Mesenchymal stem cell (in vitro differentiated cells and primary cell): ENCODE measurements at regions not wholly inside any gene's neighbourhood (a gene's known extent, or its start where the extent isn't known, plus 50 kb on each side); places are given as distances from the start of the nearest gene placed in this dataset.
A peak's percentile ranks its signal among the peaks of the same experiment; 100 is the strongest.

Experiments used
- DNase-seq: peaks from one replicate; pipeline ENCODE4 v3.0.0-alpha.2; 2013
- H2AFZ ChIP-seq: one replicate; pipeline ENCODE4 v1.6.1; 2013; ENCODE audit warnings: low read depth, mild to moderate bottlenecking, control low read depth, inconsistent platforms, low read length, moderate library complexity
- H2AK5ac ChIP-seq: 2 replicates; pipeline ENCODE4 v1.6.1; 2013; ENCODE audit warnings: low read length, moderate library complexity, mild to moderate bottlenecking, inconsistent platforms; ENCODE audit not compliant: severe bottlenecking
- H2BK120ac ChIP-seq: one replicate; pipeline ENCODE4 v1.6.1; 2013; ENCODE audit warnings: low read depth, mild to moderate bottlenecking, inconsistent platforms, low read length, moderate library complexity
- H2BK12ac ChIP-seq, 2 experiments: one replicate each; pipeline ENCODE4 v1.6.1; 2013; ENCODE audit warnings: inconsistent platforms in 2 of 2, low read length in 2 of 2, mild to moderate bottlenecking in 2 of 2, moderate library complexity in 2 of 2, control low read depth in 1 of 2
- H2BK15ac ChIP-seq: one replicate; pipeline ENCODE4 v1.6.1; 2013; ENCODE audit warnings: mild to moderate bottlenecking, low read depth, inconsistent platforms; ENCODE audit not compliant: poor library complexity, severe bottlenecking
- H2BK5ac ChIP-seq: 2 replicates; pipeline ENCODE4 v1.6.1; 2013; ENCODE audit warnings: low read depth, mild to moderate bottlenecking, low read length, control low read depth, inconsistent platforms; ENCODE audit not compliant: poor library complexity, severe bottlenecking
- H3K14ac ChIP-seq, 2 experiments: one replicate each; pipeline ENCODE4 v1.6.1; 2013; ENCODE audit warnings: inconsistent platforms in 2 of 2, low read length in 2 of 2, control low read depth in 1 of 2, mild to moderate bottlenecking in 1 of 2, moderate library complexity in 1 of 2
- H3K18ac ChIP-seq, 2 experiments: one replicate each; pipeline ENCODE4 v1.6.1; 2013; ENCODE audit warnings: inconsistent platforms in 2 of 2, low read length in 2 of 2, control low read depth in 1 of 2, low read depth in 1 of 2, mild to moderate bottlenecking in 1 of 2
- H3K23ac ChIP-seq, 2 experiments: one replicate each; pipeline ENCODE4 v1.6.1; 2013; ENCODE audit warnings: inconsistent platforms in 2 of 2, low read length in 2 of 2, mild to moderate bottlenecking in 2 of 2, moderate library complexity in 2 of 2, control low read depth in 1 of 2
- H3K27ac ChIP-seq: 2 replicates; pipeline ENCODE4 v1.5.1; 2013; ENCODE audit warnings: mild to moderate bottlenecking, moderate library complexity, low read length, control low read depth, inconsistent platforms; ENCODE audit not compliant: poor library complexity, severe bottlenecking
- H3K27me3 ChIP-seq, 2 experiments: 2 replicates each; pipeline versions ENCODE4 v1.6.1 to v1.7.0; 2013; ENCODE audit warnings: low read length in 2 of 2, mild to moderate bottlenecking in 2 of 2, moderate library complexity in 2 of 2, control low read depth in 1 of 2, inconsistent platforms in 1 of 2; ENCODE audit not compliant: control insufficient read depth in 1 of 2, insufficient read depth in 1 of 2
- H3K36me3 ChIP-seq, 2 experiments: 2 replicates each; pipeline versions ENCODE4 v1.6.1 to v1.7.0; 2013; ENCODE audit warnings: low read length in 2 of 2, control low read depth in 1 of 2, inconsistent platforms in 1 of 2, low read depth in 1 of 2, mild to moderate bottlenecking in 1 of 2; ENCODE audit not compliant: insufficient read depth in 2 of 2, control insufficient read depth in 1 of 2
- H3K4ac ChIP-seq, 2 experiments: one replicate each; pipeline ENCODE4 v1.6.1; 2013; ENCODE audit warnings: inconsistent platforms in 2 of 2, low read length in 2 of 2, mild to moderate bottlenecking in 2 of 2, moderate library complexity in 2 of 2, control low read depth in 1 of 2, low read depth in 1 of 2
- H3K4me1 ChIP-seq: 2 replicates; pipeline ENCODE4 v1.6.1; 2013; ENCODE audit warnings: low read depth, low read length, control low read depth; ENCODE audit not compliant: control insufficient read depth, insufficient read depth
- H3K4me2 ChIP-seq: 2 replicates; pipeline ENCODE4 v1.6.1; 2013; ENCODE audit warnings: low read length, mild to moderate bottlenecking, inconsistent platforms; ENCODE audit not compliant: poor library complexity, severe bottlenecking
- H3K4me3 ChIP-seq, 2 experiments: 2 replicates each; pipeline versions ENCODE4 v1.5.1 to v1.7.0; 2013; ENCODE audit warnings: low read length in 2 of 2, mild to moderate bottlenecking in 2 of 2, control low read depth in 1 of 2, low read depth in 1 of 2; ENCODE audit not compliant: insufficient read depth in 1 of 2
- H3K79me1 ChIP-seq: replicated peaks from 2 replicates; pipeline ENCODE4 v1.6.1; 2013; ENCODE audit warnings: mild to moderate bottlenecking, control low read depth, low read length, inconsistent platforms; ENCODE audit not compliant: poor library complexity, severe bottlenecking
- H3K9ac ChIP-seq: 2 replicates; pipeline ENCODE4 v1.7.0; 2013; ENCODE audit warnings: mild to moderate bottlenecking, low read length, moderate library complexity
- H3K9me3 ChIP-seq: 2 replicates; pipeline ENCODE4 v1.7.0; 2013; ENCODE audit warnings: mild to moderate bottlenecking, low read length; ENCODE audit not compliant: control insufficient read depth
- H4K8ac ChIP-seq: one replicate; pipeline ENCODE4 v1.6.1; 2013; ENCODE audit warnings: inconsistent platforms, mild to moderate bottlenecking, low read length, moderate library complexity
- H4K91ac ChIP-seq: one replicate; pipeline ENCODE4 v1.6.1; 2013; ENCODE audit warnings: mild to moderate bottlenecking, low read length, inconsistent platforms
- WGBS: methylation state at CpG from one replicate; pipeline ENCODE4 v1.1.7; 2013; ENCODE audit warnings: mixed read lengths; 5-methylcytosine and 5-hydroxymethylcytosine counted together

- Histone ChIP-seq H3K27ac (no peak overlapping the region), H3K23ac (no peak overlapping the region), H3K9ac (no peak overlapping the region), H3K4me3 (no peak overlapping the region), H2BK12ac (peak overlapping the region; percentile 3 to 86), H3K27me3 (no peaks in the 10 kb centered on the region), H2AFZ (no peak overlapping the region), H2BK5ac (no peak overlapping the region), H4K8ac (peak overlapping the region; percentile 69), H3K14ac (no peak overlapping the region), H2BK120ac (peak overlapping the region; percentile 21), H3K79me1 (no peaks in the 10 kb centered on the region), H2BK15ac (peak overlapping the region; percentile 49), H3K9me3 (peaks cover 4% of the 10 kb centered on the region), H2AK5ac (no peak overlapping the region), H3K4me1 (no peaks in the 10 kb centered on the region), H3K18ac (peak overlapping the region in 1 of 2 experiments; percentile 87), H3K36me3 (no peaks in the 10 kb centered on the region), H3K4ac (peak overlapping the region; percentile 47 to 57), H4K91ac (peak overlapping the region; percentile 90), H3K4me2 (no peak overlapping the region)
- WGBS: 75% methylated on average over 2 of the region's 2 CpGs
- DNase-seq: no peak
Observed at GRCh38 chr5:9781275-9781674, 151.1 kb upstream of the TAS2R1 start.

GRCh38 chr5:9780501-9780900, 150.3 kb upstream of the TAS2R1 start:
- H3K23ac ChIP-seq: no peak overlapping the region
- no peak overlapping the region for H3K4me3 ChIP-seq
- H2AFZ ChIP-seq: no peak overlapping the region
- H3K4me1 ChIP-seq: no peaks in the 10 kb centered on the region
- no peak overlapping the region for H3K4me2 ChIP-seq
- H4K91ac ChIP-seq: no peak overlapping the region
- H3K79me1 ChIP-seq: no peaks in the 10 kb centered on the region
- H4K8ac ChIP-seq: no peak overlapping the region
- no peak overlapping the region for H3K4ac ChIP-seq
- no peak overlapping the region for H2AK5ac ChIP-seq
- H3K9ac ChIP-seq: no peak overlapping the region
- WGBS: 88% methylated on average over 2 of the region's 11 CpGs
- H2BK120ac ChIP-seq: no peak overlapping the region
- H3K27ac ChIP-seq: no peak overlapping the region
- no peak overlapping the region for H2BK5ac ChIP-seq
- no peaks in the 10 kb centered on the region for H3K36me3 ChIP-seq
- H2BK12ac ChIP-seq: no peak overlapping the region
- no peak for DNase-seq
- no peak overlapping the region for H3K14ac ChIP-seq
- peaks cover 4% of the 10 kb centered on the region for H3K9me3 ChIP-seq
- no peak overlapping the region for H3K18ac ChIP-seq
- H2BK15ac ChIP-seq: no peak overlapping the region
- no peaks in the 10 kb centered on the region for H3K27me3 ChIP-seq

GRCh38 chr5:9776525-9776924, 146.4 kb upstream of the TAS2R1 start:
- no peak overlapping the region for H3K9ac ChIP-seq
- H2AFZ ChIP-seq: no peak overlapping the region
- H3K27ac ChIP-seq: no peak overlapping the region
- H3K36me3 ChIP-seq: no peaks in the 10 kb centered on the region
- H3K79me1 ChIP-seq: no peaks in the 10 kb centered on the region
- no peak overlapping the region for H3K4ac ChIP-seq
- no peak overlapping the region for H2BK5ac ChIP-seq
- peaks cover 11% of the 10 kb centered on the region for H3K9me3 ChIP-seq
- H3K18ac ChIP-seq: peak overlapping the region in 1 of 2 experiments; percentile 60
- H2BK12ac ChIP-seq: no peak overlapping the region
- no peak overlapping the region for H2AK5ac ChIP-seq
- 20% methylated on average over 3 of the region's 3 CpGs for WGBS
- no peak overlapping the region for H2BK120ac ChIP-seq
- H3K4me2 ChIP-seq: no peak overlapping the region
- H4K91ac ChIP-seq: no peak overlapping the region
- peaks cover 5% of the 10 kb centered on the region for H3K4me1 ChIP-seq
- H2BK15ac ChIP-seq: no peak overlapping the region
- peak; percentile 54 for DNase-seq
- no peak overlapping the region for H4K8ac ChIP-seq
- H3K23ac ChIP-seq: no peak overlapping the region
- no peak overlapping the region for H3K14ac ChIP-seq
- no peak overlapping the region for H3K4me3 ChIP-seq
- H3K27me3 ChIP-seq: no peaks in the 10 kb centered on the region

GRCh38 chr5:9775339-9775738, 145.2 kb upstream of the TAS2R1 start:
- Histone ChIP-seq H3K23ac (no peak overlapping the region), H3K18ac (peak overlapping the region; percentile 44 to 50), H3K4me3 (no peak overlapping the region), H2AFZ (peak overlapping the region; percentile 64), H2AK5ac (no peak overlapping the region), H3K27me3 (no peaks in the 10 kb centered on the region), H3K4ac (no peak overlapping the region), H2BK5ac (no peak overlapping the region), H4K91ac (peak overlapping the region; percentile 85), H3K4me2 (no peak overlapping the region), H3K27ac (no peak overlapping the region), H2BK12ac (peak overlapping the region; percentile 8 to 91), H3K14ac (no peak overlapping the region), H3K9ac (no peak overlapping the region), H3K36me3 (no peaks in the 10 kb centered on the region), H3K9me3 (peaks cover 11% of the 10 kb centered on the region), H3K4me1 (peaks cover 5% of the 10 kb centered on the region), H2BK15ac (no peak overlapping the region), H3K79me1 (no peaks in the 10 kb centered on the region), H4K8ac (peak overlapping the region; percentile 29), H2BK120ac (peak overlapping the region; percentile 30)
- no peak for DNase-seq
